Memory B cell (primary cell): ENCODE measurements at regions not wholly inside any gene's neighbourhood (a gene's known extent, or its start where the extent isn't known, plus 50 kb on each side); places are given as distances from the start of the nearest gene placed in this dataset.

ENCODE experiments used
- ATAC-seq: fragments of 150-1000 bp; cut with Tn5 transposase; 2 replicates; pipeline ENCODE4 v1.10.0; 2021; ENCODE audit warnings: low read depth, mild to moderate bottlenecking, moderate library complexity
- DNase-seq, 2 donors: peaks; one replicate each; pipeline ENCODE4 v3.0.0; 2022; ENCODE audit warnings: low spot score in 2 of 2
- H3K27ac Mint-ChIP-seq: one replicate; pipeline ENCODE4 v1.8.0; 2022; ENCODE audit warnings: mild to moderate bottlenecking, moderate library complexity, mixed read lengths
- H3K27me3 Mint-ChIP-seq: one replicate; pipeline ENCODE4 v1.8.0; 2022; ENCODE audit warnings: mixed read lengths
- H3K36me3 Mint-ChIP-seq: one replicate; pipeline ENCODE4 v1.8.0; 2022; ENCODE audit warnings: mild to moderate bottlenecking, mixed read lengths
- H3K4me1 Mint-ChIP-seq: one replicate; pipeline ENCODE4 v1.8.0; 2022; ENCODE audit warnings: mixed read lengths
- H3K4me3 Mint-ChIP-seq: one replicate; pipeline ENCODE4 v1.8.0; 2022; ENCODE audit warnings: mild to moderate bottlenecking, moderate library complexity, mixed read lengths
- H3K9me3 Mint-ChIP-seq: one replicate; pipeline ENCODE4 v1.8.0; 2022; ENCODE audit warnings: mixed read lengths

DNA sequence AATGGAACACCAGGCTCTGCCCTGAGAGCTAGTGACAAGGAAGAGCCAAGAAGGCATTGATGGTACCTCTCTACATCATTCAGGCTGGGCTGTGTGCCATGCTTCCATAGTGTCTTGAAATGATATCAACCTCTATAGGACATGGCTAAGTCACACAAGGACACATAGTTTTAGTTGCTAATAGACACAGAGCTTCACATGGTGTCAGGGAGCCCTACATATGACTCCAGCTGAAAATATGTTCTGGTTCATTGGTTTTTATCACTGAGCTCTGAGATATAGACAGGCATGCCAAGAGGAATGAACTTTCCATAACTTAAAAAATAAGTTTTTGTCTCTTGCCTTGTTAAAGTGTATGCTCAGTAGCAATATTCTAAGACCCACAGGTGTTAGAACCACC, 72.1 kb upstream of the PRKG2 start:
- H3K4me3 Mint-ChIP-seq: no peak overlapping the region
- peaks cover 5% of the 10 kb centered on the region for H3K27me3 Mint-ChIP-seq
- H3K4me1 Mint-ChIP-seq: no peaks in the 10 kb centered on the region
- ATAC-seq: no peak
- H3K9me3 Mint-ChIP-seq: no peaks in the 10 kb centered on the region
- DNase-seq: no peak
- no peaks in the 10 kb centered on the region for H3K36me3 Mint-ChIP-seq
- H3K27ac Mint-ChIP-seq: no peak overlapping the region

DNA sequence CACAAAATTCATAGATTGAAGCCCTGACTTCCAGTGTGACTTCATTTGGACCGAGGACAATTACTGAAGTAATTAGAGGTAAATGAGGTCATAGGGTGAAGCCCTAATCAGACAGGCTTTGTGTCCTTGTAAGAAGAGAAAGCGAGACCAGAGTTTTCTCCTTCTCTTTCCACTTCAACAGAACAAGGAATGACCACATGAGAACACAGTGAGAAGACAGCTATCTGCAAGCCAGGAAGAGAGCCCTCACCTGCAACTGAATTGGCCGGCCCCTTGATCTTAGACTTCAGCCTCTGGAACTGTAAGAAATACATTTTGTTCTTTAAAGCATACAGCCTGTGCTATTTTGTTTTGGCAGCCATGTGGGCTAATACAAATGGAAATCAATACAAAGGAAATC, 67.1 kb upstream of the PRKG2 start:
- ATAC-seq: no peak
- Mint-ChIP-seq H3K9me3 (peaks cover 1% of the 10 kb centered on the region), H3K4me3 (no peak overlapping the region), H3K27me3 (peaks cover 7% of the 10 kb centered on the region), H3K27ac (no peak overlapping the region), H3K4me1 (no peaks in the 10 kb centered on the region), H3K36me3 (no peaks in the 10 kb centered on the region)
- DNase-seq: no peak

DNA sequence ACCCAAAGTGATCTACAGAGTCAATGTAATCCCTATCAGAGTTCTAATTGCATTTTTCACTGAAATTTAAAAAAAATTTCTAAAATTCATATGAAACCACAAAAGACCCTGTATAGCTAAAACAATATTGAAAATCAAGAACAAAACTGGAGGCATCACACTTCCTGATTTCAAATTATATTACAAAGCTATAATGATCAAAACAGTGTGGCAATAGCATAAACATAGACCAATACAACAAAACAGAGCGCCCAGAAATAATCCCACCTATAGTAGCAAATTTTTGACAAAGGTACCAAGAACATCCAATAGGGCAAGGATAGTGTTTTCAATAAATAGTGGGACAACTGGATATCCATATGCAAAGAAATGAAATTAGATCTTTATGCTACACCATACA, 59.4 kb upstream of the PRKG2 start:
- no peak for DNase-seq
- Mint-ChIP-seq H3K9me3 (peaks cover 10% of the 10 kb centered on the region), H3K4me3 (no peak overlapping the region), H3K27me3 (peaks cover 2% of the 10 kb centered on the region), H3K4me1 (no peaks in the 10 kb centered on the region), H3K27ac (no peak overlapping the region), H3K36me3 (no peaks in the 10 kb centered on the region)
- ATAC-seq: no peak

DNA sequence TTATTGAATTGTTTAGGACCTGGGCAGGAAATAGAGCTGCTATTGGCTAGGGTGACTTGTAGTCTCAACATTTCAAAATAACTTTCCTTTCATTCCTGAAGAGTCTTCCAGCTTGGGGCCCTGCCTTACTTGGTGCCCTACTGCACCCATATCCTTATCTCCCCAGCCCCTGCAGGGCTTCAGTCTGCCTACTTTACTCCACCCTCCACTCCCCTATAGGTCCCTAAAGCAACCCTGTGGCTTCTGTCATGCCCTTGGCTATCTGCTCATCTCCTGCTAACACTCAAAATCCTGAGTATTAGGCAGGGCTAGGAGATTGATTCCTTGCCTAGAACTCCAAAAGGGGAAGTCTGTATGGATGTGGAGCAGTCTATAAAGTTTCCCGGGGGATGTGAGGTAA, 57.6 kb upstream of the PRKG2 start:
- H3K27ac Mint-ChIP-seq: no peak overlapping the region
- H3K4me1 Mint-ChIP-seq: no peaks in the 10 kb centered on the region
- DNase-seq (no peak), ATAC-seq (no peak)
- peaks cover 10% of the 10 kb centered on the region for H3K9me3 Mint-ChIP-seq
- H3K36me3 Mint-ChIP-seq: no peaks in the 10 kb centered on the region
- H3K27me3 Mint-ChIP-seq: peaks cover 1% of the 10 kb centered on the region
- no peak overlapping the region for H3K4me3 Mint-ChIP-seq
